Panc1 (cell line): ENCODE measurements at regions not wholly inside any gene's neighbourhood (a gene's known extent, or its start where the extent isn't known, plus 50 kb on each side); places are given as distances from the start of the nearest gene placed in this dataset.

Experiments used
- ATAC-seq: fragments of 200-7000 bp; cut with Tn5 transposase; 2 replicates; pipeline ENCODE4 v1.9.1; 2020; ENCODE audit warnings: mild to moderate bottlenecking, moderate library complexity
- BruUV-seq: library from RNA; stranded (reverse); fragments of 400-500 nt; replicated peaks from 2 replicates; lab custom pipeline; 2021; lab: Mats Ljungman, UMichigan
- CTCF ChIA-PET: fragments of 300-600 bp; sonication (Branson Sonifier 250); formaldehyde crosslinking; loops from one replicate; lab custom pipeline; 2022; ENCODE audit warnings: antibody characterized with exemption; lab: Charles Lee
- POLR2A ChIA-PET: fragments of 300-600 bp; sonication (Branson Sonifier 250); formaldehyde crosslinking; loops from one replicate; lab custom pipeline; 2022; ENCODE audit warnings: antibody characterized with exemption; lab: Charles Lee
- DNase-seq: peaks from one replicate; pipeline ENCODE4 v3.0.0-alpha.2; 2010; ENCODE audit warnings: low read depth, low spot score
- H3K27ac ChIP-seq: 2 replicates; pipeline ENCODE4 v1.5.1; 2011; ENCODE audit warnings: mild to moderate bottlenecking, low read length, inconsistent platforms
- H3K27me3 ChIP-seq: fragments of 200-500 bp; sonication (Bioruptor generic); 2 replicates; pipeline ENCODE4 v1.6.0; 2014; ENCODE audit warnings: low read length, inconsistent platforms; ENCODE audit not compliant: control insufficient read depth, insufficient read depth
- H3K36me3 ChIP-seq: fragments of 200-500 bp; sonication (Bioruptor generic); 2 replicates; pipeline ENCODE4 v1.5.1; 2014; ENCODE audit warnings: inconsistent platforms, mild to moderate bottlenecking, low read length, moderate library complexity; ENCODE audit not compliant: control insufficient read depth, insufficient read depth
- H3K4me1 ChIP-seq: 2 replicates; pipeline ENCODE4 v1.5.1; 2011; ENCODE audit warnings: inconsistent platforms, mild to moderate bottlenecking, low read length, moderate library complexity; ENCODE audit not compliant: control insufficient read depth, insufficient read depth
- H3K4me3 ChIP-seq, 2 experiments: 2 replicates each; pipeline ENCODE4 v1.5.1; 2011 to 2012; ENCODE audit warnings: low read depth in 2 of 2, low read length in 2 of 2, mild to moderate bottlenecking in 2 of 2, inconsistent platforms in 1 of 2, moderate library complexity in 1 of 2
- H3K9me3 ChIP-seq: fragments of 200-500 bp; sonication (Bioruptor generic); 2 replicates; pipeline ENCODE4 v1.5.1; 2014; ENCODE audit warnings: low read depth, mild to moderate bottlenecking, inconsistent platforms, low read length, moderate library complexity; ENCODE audit not compliant: control insufficient read depth, insufficient read depth
- POLR2AphosphoS5 ChIP-seq: IDR thresholded peaks from 2 replicates; pipeline ENCODE4 v1.6.1; 2012; ENCODE audit warnings: mild to moderate bottlenecking, low read depth, low read length, moderate library complexity
- SIN3A ChIP-seq: IDR thresholded peaks from 2 replicates; pipeline ENCODE4 v1.6.1; 2012; ENCODE audit warnings: low read depth, mild to moderate bottlenecking, low read length, moderate library complexity, borderline replicate concordance; ENCODE audit not compliant: insufficient read depth
- TCF7L2 ChIP-seq: IDR thresholded peaks from 2 replicates; pipeline ENCODE4 v1.6.1; 2011; ENCODE audit warnings: mild to moderate bottlenecking, low read depth, low read length, inconsistent platforms
- in situ Hi-C: cut with HindIII; loops from 2 replicates; pipeline ENCODE4 v1.10.0; 2016; ENCODE audit warnings: low sequenced_read_pairs, low pct_unique_long_range_greater_than_20kb
- intact Hi-C: fragments of 100-400 bp; cut with micrococcal nuclease; formaldehyde crosslinking; loops from one replicate; pipeline ENCODE4 v1.10.0; 2022; ENCODE audit not compliant: unreplicated experiment
- TF ChIP-seq, protein P1 (sequence below): fragments of 450-650 bp; IDR thresholded peaks from 2 replicates; pipeline ENCODE4 v1.5.1; 2017; ENCODE audit warnings: mild to moderate bottlenecking
- TF ChIP-seq, protein P2 (sequence below), 2 experiments: IDR thresholded peaks; 2 replicates each; pipeline ENCODE4 v1.6.1; 2011 to 2012; ENCODE audit warnings: low read depth in 2 of 2, control low read depth in 1 of 2, low read length in 1 of 2, mild to moderate bottlenecking in 1 of 2, moderate library complexity in 1 of 2; ENCODE audit not compliant: insufficient read depth in 1 of 2

DNA sequence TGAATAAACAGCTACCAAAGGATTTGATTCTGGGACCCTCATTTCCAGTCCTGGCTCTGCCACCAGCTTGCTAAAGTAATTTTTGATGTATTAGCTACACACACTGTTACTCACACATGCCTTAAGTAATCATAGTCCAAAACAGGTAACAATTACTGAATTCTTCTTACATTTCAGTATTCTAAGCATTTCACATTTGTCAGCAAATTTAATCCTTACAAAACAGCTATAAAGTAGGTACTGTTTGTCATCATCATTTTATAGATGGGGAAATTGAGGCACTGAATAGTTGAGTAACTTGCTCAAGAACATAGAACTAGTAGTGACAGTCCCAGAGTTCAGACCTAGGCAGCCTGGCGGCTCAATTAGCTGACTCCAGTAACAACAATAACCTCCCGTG is 272.6 kb downstream of the QKI start:
- TF ChIP-seq, protein P1, sequence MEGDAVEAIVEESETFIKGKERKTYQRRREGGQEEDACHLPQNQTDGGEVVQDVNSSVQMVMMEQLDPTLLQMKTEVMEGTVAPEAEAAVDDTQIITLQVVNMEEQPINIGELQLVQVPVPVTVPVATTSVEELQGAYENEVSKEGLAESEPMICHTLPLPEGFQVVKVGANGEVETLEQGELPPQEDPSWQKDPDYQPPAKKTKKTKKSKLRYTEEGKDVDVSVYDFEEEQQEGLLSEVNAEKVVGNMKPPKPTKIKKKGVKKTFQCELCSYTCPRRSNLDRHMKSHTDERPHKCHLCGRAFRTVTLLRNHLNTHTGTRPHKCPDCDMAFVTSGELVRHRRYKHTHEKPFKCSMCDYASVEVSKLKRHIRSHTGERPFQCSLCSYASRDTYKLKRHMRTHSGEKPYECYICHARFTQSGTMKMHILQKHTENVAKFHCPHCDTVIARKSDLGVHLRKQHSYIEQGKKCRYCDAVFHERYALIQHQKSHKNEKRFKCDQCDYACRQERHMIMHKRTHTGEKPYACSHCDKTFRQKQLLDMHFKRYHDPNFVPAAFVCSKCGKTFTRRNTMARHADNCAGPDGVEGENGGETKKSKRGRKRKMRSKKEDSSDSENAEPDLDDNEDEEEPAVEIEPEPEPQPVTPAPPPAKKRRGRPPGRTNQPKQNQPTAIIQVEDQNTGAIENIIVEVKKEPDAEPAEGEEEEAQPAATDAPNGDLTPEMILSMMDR = no peak
- TF ChIP-seq, protein P2, sequence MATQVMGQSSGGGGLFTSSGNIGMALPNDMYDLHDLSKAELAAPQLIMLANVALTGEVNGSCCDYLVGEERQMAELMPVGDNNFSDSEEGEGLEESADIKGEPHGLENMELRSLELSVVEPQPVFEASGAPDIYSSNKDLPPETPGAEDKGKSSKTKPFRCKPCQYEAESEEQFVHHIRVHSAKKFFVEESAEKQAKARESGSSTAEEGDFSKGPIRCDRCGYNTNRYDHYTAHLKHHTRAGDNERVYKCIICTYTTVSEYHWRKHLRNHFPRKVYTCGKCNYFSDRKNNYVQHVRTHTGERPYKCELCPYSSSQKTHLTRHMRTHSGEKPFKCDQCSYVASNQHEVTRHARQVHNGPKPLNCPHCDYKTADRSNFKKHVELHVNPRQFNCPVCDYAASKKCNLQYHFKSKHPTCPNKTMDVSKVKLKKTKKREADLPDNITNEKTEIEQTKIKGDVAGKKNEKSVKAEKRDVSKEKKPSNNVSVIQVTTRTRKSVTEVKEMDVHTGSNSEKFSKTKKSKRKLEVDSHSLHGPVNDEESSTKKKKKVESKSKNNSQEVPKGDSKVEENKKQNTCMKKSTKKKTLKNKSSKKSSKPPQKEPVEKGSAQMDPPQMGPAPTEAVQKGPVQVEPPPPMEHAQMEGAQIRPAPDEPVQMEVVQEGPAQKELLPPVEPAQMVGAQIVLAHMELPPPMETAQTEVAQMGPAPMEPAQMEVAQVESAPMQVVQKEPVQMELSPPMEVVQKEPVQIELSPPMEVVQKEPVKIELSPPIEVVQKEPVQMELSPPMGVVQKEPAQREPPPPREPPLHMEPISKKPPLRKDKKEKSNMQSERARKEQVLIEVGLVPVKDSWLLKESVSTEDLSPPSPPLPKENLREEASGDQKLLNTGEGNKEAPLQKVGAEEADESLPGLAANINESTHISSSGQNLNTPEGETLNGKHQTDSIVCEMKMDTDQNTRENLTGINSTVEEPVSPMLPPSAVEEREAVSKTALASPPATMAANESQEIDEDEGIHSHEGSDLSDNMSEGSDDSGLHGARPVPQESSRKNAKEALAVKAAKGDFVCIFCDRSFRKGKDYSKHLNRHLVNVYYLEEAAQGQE (IDR thresholded peaks at IDR 0.05; ENCODE audit: insufficient read depth in 1 of 2, low read depth in 2 of 2, low read length in 1 of 2) = no peak
- no peak for TF ChIP-seq SIN3A
- TF ChIP-seq POLR2AphosphoS5 = no peak
- TF ChIP-seq TCF7L2 = no peak
- H3K9me3 ChIP-seq = peaks cover 2% of the 10 kb centered on the region; the same call in 1 of the 2 replicates
- DNase-seq (no peak), ATAC-seq (no peak)
- CTCF ChIA-PET = no interaction called here
- in situ Hi-C loops (no loop called here), intact Hi-C loops (no loop called here)
- POLR2A ChIA-PET = no interaction called here
- no peaks in the 10 kb centered on the region for H3K36me3 ChIP-seq
- no peaks in the 10 kb centered on the region for H3K4me1 ChIP-seq
- H3K4me3 ChIP-seq = no peak overlapping the region
- BruUV-seq = no TSS peak
- H3K27me3 ChIP-seq = 0 out of 2 replicates have a peak, but pooled peaks cover 2% of the 10 kb centered on the region
- no peak overlapping the region for H3K27ac ChIP-seq

DNA sequence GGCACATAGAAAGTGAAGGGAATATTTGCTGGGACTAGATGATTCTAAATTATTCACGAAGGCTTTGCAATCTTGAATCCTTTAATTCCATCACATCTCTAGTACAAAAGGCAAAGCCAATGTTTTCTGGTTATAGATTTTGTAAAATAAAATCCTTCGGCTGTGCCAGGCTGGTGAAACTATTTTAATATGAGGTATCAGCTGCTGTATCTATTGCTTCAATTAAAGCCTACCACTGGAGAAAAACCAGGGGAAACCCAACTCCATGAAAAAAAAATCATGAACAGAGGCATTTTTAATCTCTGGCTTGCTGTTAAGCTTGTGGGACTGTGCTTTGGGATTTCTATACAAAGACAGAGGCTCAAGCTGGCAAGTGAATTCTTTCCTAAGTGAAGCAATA is 271.8 kb downstream of the QKI start:
- TF ChIP-seq POLR2AphosphoS5 = no peak
- ATAC-seq (no peak), DNase-seq (no peak)
- in situ Hi-C loops = no loop called here
- peaks cover 2% of the 10 kb centered on the region; the same call in 1 of the 2 replicates for H3K9me3 ChIP-seq
- H3K27me3 ChIP-seq = 0 out of 2 replicates have a peak, but pooled peaks cover 2% of the 10 kb centered on the region
- ChIA-PET POLR2A (no interaction called here), CTCF (no interaction called here)
- H3K36me3 ChIP-seq = no peaks in the 10 kb centered on the region
- intact Hi-C loops = no loop called here
- H3K4me3 ChIP-seq = no peak overlapping the region
- H3K4me1 ChIP-seq = no peaks in the 10 kb centered on the region
- BruUV-seq = no TSS peak
- H3K27ac ChIP-seq = no peak overlapping the region

DNA sequence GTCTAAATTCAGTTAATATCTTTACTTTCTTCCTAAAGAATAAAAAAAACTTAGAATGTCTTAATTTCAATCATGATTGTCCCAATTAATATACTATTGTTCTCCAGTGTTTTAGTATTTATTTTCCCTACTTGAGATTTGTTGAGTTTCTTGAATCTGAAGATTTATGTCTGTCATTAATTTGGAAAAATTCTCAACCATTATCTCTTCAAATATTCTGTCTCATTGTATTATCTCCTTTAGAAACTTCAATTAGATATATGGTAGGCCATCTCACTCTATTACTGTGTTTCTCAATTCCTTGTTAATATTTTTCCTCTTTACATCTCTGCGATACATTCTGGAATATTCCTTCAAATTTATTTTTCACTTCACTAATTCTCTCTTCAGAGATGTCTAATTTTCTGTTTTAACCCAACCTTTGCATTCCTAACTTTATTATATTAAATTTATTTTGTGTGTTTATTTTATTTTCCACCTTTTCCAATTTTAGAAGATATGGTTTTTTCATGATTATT is 268.6 kb downstream of the QKI start:
- Histone ChIP-seq H3K36me3 (no peaks in the 10 kb centered on the region), H3K4me1 (no peaks in the 10 kb centered on the region), H3K4me3 (no peak overlapping the region), H3K27ac (no peak overlapping the region), H3K9me3 (peaks cover 2% of the 10 kb centered on the region; the same call in 1 of the 2 replicates), H3K27me3 (no peaks in the 10 kb centered on the region)
- DNase-seq (no peak), ATAC-seq (no peak)
- intact Hi-C loops (no loop called here), in situ Hi-C loops (no loop called here)
- BruUV-seq = no TSS peak
- TF ChIP-seq POLR2AphosphoS5 (no peak), SIN3A (no peak), TCF7L2 (no peak)
- TF ChIP-seq, protein P2 (IDR thresholded peaks at IDR 0.05; ENCODE audit: insufficient read depth in 1 of 2, low read depth in 2 of 2, low read length in 1 of 2) = no peak
- TF ChIP-seq, protein P1 = no peak
- ChIA-PET POLR2A (no interaction called here), CTCF (no interaction called here)
